Trophoblast cell (in vitro differentiated cells and primary cell): ENCODE measurements at regions not wholly inside any gene's neighbourhood (a gene's known extent, or its start where the extent isn't known, plus 50 kb on each side); places are given as distances from the start of the nearest gene placed in this dataset.

ENCODE experiments used
- DNase-seq, 2 donors: peaks; one replicate each; pipeline ENCODE4 v3.0.0-alpha.2; 2016
- H2AFZ ChIP-seq: 2 replicates; pipeline ENCODE4 v1.6.1; 2013; ENCODE audit warnings: low read length, moderate library complexity, mild to moderate bottlenecking; ENCODE audit not compliant: insufficient read depth, poor library complexity
- H2AK5ac ChIP-seq: 2 replicates; pipeline ENCODE4 v1.6.1; 2013; ENCODE audit warnings: mild to moderate bottlenecking, low read length
- H2BK120ac ChIP-seq: 2 replicates; pipeline ENCODE4 v1.6.1; 2013; ENCODE audit warnings: low read length, mild to moderate bottlenecking, moderate library complexity; ENCODE audit not compliant: insufficient read depth, poor library complexity
- H2BK12ac ChIP-seq: 2 replicates; pipeline ENCODE4 v1.6.1; 2013; ENCODE audit warnings: mild to moderate bottlenecking, low read length, moderate library complexity
- H2BK5ac ChIP-seq: 2 replicates; pipeline ENCODE4 v1.6.1; 2013; ENCODE audit warnings: low read length, low read depth, moderate library complexity, mild to moderate bottlenecking; ENCODE audit not compliant: poor library complexity
- H3K14ac ChIP-seq: 2 replicates; pipeline ENCODE4 v1.6.1; 2013; ENCODE audit warnings: mild to moderate bottlenecking, low read length
- H3K18ac ChIP-seq: 2 replicates; pipeline ENCODE4 v1.6.1; 2013; ENCODE audit warnings: mild to moderate bottlenecking, low read length
- H3K23ac ChIP-seq: 2 replicates; pipeline ENCODE4 v1.6.1; 2013; ENCODE audit warnings: low read length
- H3K27ac ChIP-seq: 2 replicates; pipeline ENCODE4 v1.5.1; 2013; ENCODE audit warnings: low read depth, mild to moderate bottlenecking, inconsistent platforms, low read length, moderate library complexity
- H3K27me3 ChIP-seq: 2 replicates; pipeline ENCODE4 v1.6.1; 2013; ENCODE audit warnings: inconsistent platforms, mild to moderate bottlenecking, low read length, moderate library complexity; ENCODE audit not compliant: insufficient read depth
- H3K36me3 ChIP-seq, 2 experiments: 1 replicate in 1 of 2; 2 replicates in 1 of 2; pipeline ENCODE4 v1.6.1; 2013; ENCODE audit warnings: low read length in 2 of 2, mild to moderate bottlenecking in 2 of 2, moderate library complexity in 1 of 2; ENCODE audit not compliant: insufficient read depth in 2 of 2, control insufficient read depth in 1 of 2
- H3K4ac ChIP-seq: 2 replicates; pipeline ENCODE4 v1.6.1; 2013; ENCODE audit warnings: low read depth, mild to moderate bottlenecking, low read length, moderate library complexity
- H3K4me1 ChIP-seq, 2 experiments: 1 replicate in 1 of 2; 2 replicates in 1 of 2; pipeline ENCODE4 v1.6.1; 2013; ENCODE audit warnings: low read length in 2 of 2, mild to moderate bottlenecking in 2 of 2, moderate library complexity in 1 of 2; ENCODE audit not compliant: insufficient read depth in 2 of 2, control insufficient read depth in 1 of 2
- H3K4me2 ChIP-seq: 2 replicates; pipeline ENCODE4 v1.6.1; 2013; ENCODE audit warnings: inconsistent platforms, mild to moderate bottlenecking, low read length, moderate library complexity
- H3K4me3 ChIP-seq: 2 replicates; pipeline ENCODE4 v1.5.1; 2013; ENCODE audit warnings: mild to moderate bottlenecking, low read depth, low read length, inconsistent platforms
- H3K79me1 ChIP-seq: one replicate; pipeline ENCODE4 v1.6.1; 2013; ENCODE audit warnings: low read length
- H3K79me2 ChIP-seq: 2 replicates; pipeline ENCODE4 v1.6.1; 2013; ENCODE audit warnings: low read length, mild to moderate bottlenecking; ENCODE audit not compliant: control insufficient read depth, insufficient read depth, poor library complexity
- H3K9ac ChIP-seq: 2 replicates; pipeline ENCODE4 v1.6.1; 2013; ENCODE audit warnings: mild to moderate bottlenecking, low read length
- H3K9me3 ChIP-seq: 2 replicates; pipeline ENCODE4 v1.6.1; 2013; ENCODE audit warnings: low read depth, mild to moderate bottlenecking, control low read depth, inconsistent platforms, low read length; ENCODE audit not compliant: insufficient read depth
- H4K12ac ChIP-seq: 2 replicates; pipeline ENCODE4 v1.6.1; 2013; ENCODE audit warnings: low read depth, mild to moderate bottlenecking, low read length, moderate library complexity
- H4K8ac ChIP-seq: 2 replicates; pipeline ENCODE4 v1.6.1; 2013; ENCODE audit warnings: low read depth, mild to moderate bottlenecking, low read length, moderate library complexity
- H4K91ac ChIP-seq: one replicate; pipeline ENCODE4 v1.6.1; 2013; ENCODE audit warnings: low read depth, mild to moderate bottlenecking, low read length, moderate library complexity
- WGBS: extraction: QIAGEN DNeasy Blood & Tissue Kit; methylation state at CpG from one replicate; pipeline ENCODE4 v1.1.7; 2013; ENCODE audit warnings: missing lambda C conversion rate; ENCODE audit not compliant: insufficient read length, insufficient coverage; ENCODE audit errors: extremely low coverage; 5-methylcytosine and 5-hydroxymethylcytosine counted together

DNA sequence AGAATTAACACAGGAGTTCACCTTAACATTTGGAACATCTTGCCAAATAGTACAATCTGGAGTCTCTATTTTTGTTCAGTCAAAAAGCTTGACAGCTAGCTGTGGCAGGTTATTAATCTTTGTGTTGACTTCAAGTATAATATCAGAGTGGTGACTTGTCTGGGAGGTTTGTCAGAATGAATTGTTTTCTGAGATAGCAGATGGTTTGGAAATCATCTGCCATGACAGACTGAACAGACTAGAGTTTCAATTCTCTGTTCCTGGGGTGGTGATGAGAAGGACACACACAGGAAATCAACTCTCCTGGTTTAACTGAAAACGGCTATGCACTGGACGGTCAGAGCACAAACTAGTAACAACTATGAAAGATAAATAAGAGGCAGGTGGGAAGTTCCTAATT lies 203.3 kb upstream of the EMCN start:
- no peak for DNase-seq
- Histone ChIP-seq H3K9me3 (no peaks in the 10 kb centered on the region), H3K79me2 (no peaks in the 10 kb centered on the region), H4K8ac (no peak overlapping the region), H3K9ac (no peak overlapping the region), H3K27ac (no peak overlapping the region), H3K36me3 (no peaks in the 10 kb centered on the region), H2BK120ac (no peak overlapping the region), H2AK5ac (no peak overlapping the region), H3K18ac (no peak overlapping the region), H4K91ac (no peak overlapping the region), H2BK12ac (no peak overlapping the region), H3K14ac (no peak overlapping the region), H3K4me2 (no peak overlapping the region), H3K23ac (no peak overlapping the region), H2AFZ (no peak overlapping the region), H3K4me3 (no peak overlapping the region), H3K27me3 (no peaks in the 10 kb centered on the region), H2BK5ac (no peak overlapping the region), H3K4me1 (no peaks in the 10 kb centered on the region), H3K4ac (no peak overlapping the region), H3K79me1 (no peaks in the 10 kb centered on the region), H4K12ac (no peak overlapping the region)
- no CpG with 5 or more reads among the region's 2 CpGs for WGBS

GRCh38 chr4:100716416-100716815 lies 198.6 kb upstream of the EMCN start:
- H3K4me3 ChIP-seq: no peak overlapping the region
- H2BK5ac ChIP-seq: no peak overlapping the region
- no peak overlapping the region for H2AK5ac ChIP-seq
- no peak overlapping the region for H3K4ac ChIP-seq
- H3K23ac ChIP-seq: no peak overlapping the region
- no peaks in the 10 kb centered on the region for H3K9me3 ChIP-seq
- no peak overlapping the region for H4K8ac ChIP-seq
- H3K9ac ChIP-seq: no peak overlapping the region
- H2BK120ac ChIP-seq: no peak overlapping the region
- H3K79me1 ChIP-seq: no peaks in the 10 kb centered on the region
- H4K12ac ChIP-seq: no peak overlapping the region
- no peak overlapping the region for H3K27ac ChIP-seq
- no peak overlapping the region for H3K14ac ChIP-seq
- no peaks in the 10 kb centered on the region for H3K79me2 ChIP-seq
- no peak overlapping the region for H3K4me2 ChIP-seq
- no peaks in the 10 kb centered on the region for H3K4me1 ChIP-seq
- H3K18ac ChIP-seq: no peak overlapping the region
- no peak overlapping the region for H2BK12ac ChIP-seq
- H2AFZ ChIP-seq: no peak overlapping the region
- H4K91ac ChIP-seq: no peak overlapping the region
- WGBS: no CpG with 5 or more reads among the region's 5 CpGs
- no peaks in the 10 kb centered on the region for H3K27me3 ChIP-seq
- H3K36me3 ChIP-seq: no peaks in the 10 kb centered on the region
- peak; percentile 64 to 84 for DNase-seq

- no peak overlapping the region for H3K9ac ChIP-seq
- no peak overlapping the region for H4K8ac ChIP-seq
- H3K14ac ChIP-seq: no peak overlapping the region
- no peak overlapping the region for H2AK5ac ChIP-seq
- no peaks in the 10 kb centered on the region for H3K27me3 ChIP-seq
- no peak overlapping the region for H2BK5ac ChIP-seq
- H4K91ac ChIP-seq: no peak overlapping the region
- H3K79me2 ChIP-seq: no peaks in the 10 kb centered on the region
- H3K79me1 ChIP-seq: no peaks in the 10 kb centered on the region
- H3K27ac ChIP-seq: no peak overlapping the region
- no peaks in the 10 kb centered on the region for H3K4me1 ChIP-seq
- no CpG with 5 or more reads among the region's 4 CpGs for WGBS
- H3K4me2 ChIP-seq: no peak overlapping the region
- H3K4ac ChIP-seq: no peak overlapping the region
- H3K9me3 ChIP-seq: no peaks in the 10 kb centered on the region
- H4K12ac ChIP-seq: no peak overlapping the region
- H3K23ac ChIP-seq: no peak overlapping the region
- H2BK12ac ChIP-seq: no peak overlapping the region
- H3K18ac ChIP-seq: no peak overlapping the region
- no peak overlapping the region for H2AFZ ChIP-seq
- no peak overlapping the region for H3K4me3 ChIP-seq
- no peaks in the 10 kb centered on the region for H3K36me3 ChIP-seq
- peak in 1 of 2 donors; percentile 7 for DNase-seq
- no peak overlapping the region for H2BK120ac ChIP-seq
Observed at GRCh38 chr4:100708776-100709175, 191.0 kb upstream of the EMCN start.

- Histone ChIP-seq H3K4me2 (no peak overlapping the region), H3K27me3 (no peaks in the 10 kb centered on the region), H3K9me3 (no peaks in the 10 kb centered on the region), H3K79me2 (no peaks in the 10 kb centered on the region), H2AFZ (no peak overlapping the region), H4K8ac (no peak overlapping the region), H4K91ac (no peak overlapping the region), H3K23ac (no peak overlapping the region), H2BK5ac (no peak overlapping the region), H3K79me1 (no peaks in the 10 kb centered on the region), H2BK120ac (no peak overlapping the region), H4K12ac (no peak overlapping the region), H3K14ac (no peak overlapping the region), H3K36me3 (no peaks in the 10 kb centered on the region), H3K4me3 (no peak overlapping the region), H3K18ac (no peak overlapping the region), H2BK12ac (no peak overlapping the region), H3K9ac (no peak overlapping the region), H3K4ac (no peak overlapping the region), H3K4me1 (no peaks in the 10 kb centered on the region), H2AK5ac (no peak overlapping the region), H3K27ac (no peak overlapping the region)
- DNase-seq: peak in 1 of 2 donors; percentile 88
- no CpG with 5 or more reads among the region's 1 CpG for WGBS
Observed at GRCh38 chr4:100707786-100708185, 190.0 kb upstream of the EMCN start.
